H1 (cell line): ENCODE measurements at regions not wholly inside any gene's neighbourhood (a gene's known extent, or its start where the extent isn't known, plus 50 kb on each side); places are given as distances from the start of the nearest gene placed in this dataset.
A peak's percentile ranks its signal among the peaks of the same experiment; 100 is the strongest.

Experiments
- CTCF ChIA-PET: fragments of 300-600 bp; sonication (Branson Sonifier 250); formaldehyde crosslinking; loops from one replicate; lab custom pipeline; 2021; ENCODE audit not compliant: partially characterized antibody; lab: Charles Lee
- POLR2A ChIA-PET: fragments of 300-600 bp; sonication (Branson Sonifier 250); formaldehyde crosslinking; loops from one replicate; lab custom pipeline; 2021; ENCODE audit warnings: inconsistent platforms; ENCODE audit not compliant: partially characterized antibody; lab: Charles Lee
- DNase-seq, 2 experiments: peaks; one replicate each; pipeline versions ENCODE4 v3.0.0 to v3.0.0-alpha.2; 2010 to 2022; ENCODE audit warnings: low spot score in 2 of 2, low read depth in 1 of 2, mixed read lengths in 1 of 2
- FAIRE-seq: peaks from 2 replicates; lab custom pipeline; 2011; peaks lifted over from hg19 to GRCh38; lab: Jason Lieb, UNC
- H2AFZ ChIP-seq: 2 replicates; pipeline ENCODE4 v1.8.1; 2012; ENCODE audit warnings: low read length, inconsistent platforms
- H2AK5ac ChIP-seq: 2 replicates; pipeline ENCODE4 v1.6.1; 2013; ENCODE audit warnings: low read depth, low read length
- H2BK120ac ChIP-seq: replicated peaks from 2 replicates; pipeline ENCODE3; 2013; ENCODE audit warnings: low read depth, low read length, inconsistent platforms
- H2BK12ac ChIP-seq: 2 replicates; pipeline ENCODE4 v1.6.1; 2013; ENCODE audit warnings: low read depth, low read length
- H2BK15ac ChIP-seq: 2 replicates; pipeline ENCODE4 v1.6.1; 2013; ENCODE audit warnings: low read length
- H2BK20ac ChIP-seq: 2 replicates; pipeline ENCODE4 v1.6.1; 2013; ENCODE audit warnings: low read length
- H2BK5ac ChIP-seq: 2 replicates; pipeline ENCODE4 v1.6.1; 2013; ENCODE audit warnings: low read depth, low read length
- H3K14ac ChIP-seq: 2 replicates; pipeline ENCODE4 v1.6.1; 2013; ENCODE audit warnings: inconsistent platforms; ENCODE audit not compliant: insufficient read length
- H3K18ac ChIP-seq: 2 replicates; pipeline ENCODE4 v1.6.1; 2013; ENCODE audit warnings: low read length; ENCODE audit errors: extremely low read depth
- H3K23ac ChIP-seq: 2 replicates; pipeline ENCODE4 v1.6.1; 2013; ENCODE audit warnings: inconsistent platforms; ENCODE audit not compliant: insufficient read length
- H3K23me2 ChIP-seq: 2 replicates; pipeline ENCODE4 v1.6.1; 2013; ENCODE audit warnings: low read depth, low read length
- H3K27ac ChIP-seq: 2 replicates; pipeline ENCODE4 v1.6.1; 2011; ENCODE audit warnings: low read depth, low read length, inconsistent platforms
- H3K27me3 ChIP-seq, 4 experiments: replicated peaks in 1 of 4; 1 replicate in 1 of 4; 2 replicates in 3 of 4; pipeline versions ENCODE4 v1.6.1 to v1.8.1; 2011 to 2013; ENCODE audit warnings: low read length in 3 of 4, mild to moderate bottlenecking in 3 of 4, inconsistent platforms in 2 of 4, mixed read lengths in 2 of 4, moderate library complexity in 1 of 4; ENCODE audit not compliant: control insufficient read depth in 3 of 4, insufficient read depth in 3 of 4; ENCODE audit errors: extremely low read depth in 1 of 4
- H3K36me3 ChIP-seq, 4 experiments: 2 replicates each; pipeline versions ENCODE4 v1.6.1 to v1.8.1; 2011 to 2013; ENCODE audit warnings: mild to moderate bottlenecking in 4 of 4, low read length in 3 of 4, moderate library complexity in 2 of 4, control low read depth in 1 of 4, inconsistent platforms in 1 of 4; ENCODE audit not compliant: insufficient read depth in 4 of 4, control insufficient read depth in 2 of 4
- H3K4ac ChIP-seq: replicated peaks from 2 replicates; pipeline ENCODE3; 2013; ENCODE audit warnings: low read length, low read depth, mixed read lengths, inconsistent platforms; ENCODE audit not compliant: insufficient read length
- H3K4me1 ChIP-seq, 4 experiments: replicated peaks in 1 of 4; 1 replicate in 1 of 4; 2 replicates in 3 of 4; pipeline versions ENCODE4 v1.6.1 to v1.8.1; 2011 to 2013; ENCODE audit warnings: low read length in 3 of 4, inconsistent platforms in 2 of 4, mixed read lengths in 1 of 4; ENCODE audit not compliant: insufficient read depth in 4 of 4, control insufficient read depth in 3 of 4
- H3K4me2 ChIP-seq, 2 experiments: 2 replicates each; pipeline versions ENCODE4 v1.6.1 to v1.8.1; 2011 to 2013; ENCODE audit warnings: low read depth in 2 of 2, low read length in 2 of 2, control low read depth in 1 of 2, inconsistent platforms in 1 of 2, mild to moderate bottlenecking in 1 of 2; ENCODE audit not compliant: insufficient read depth in 1 of 2
- H3K4me3 ChIP-seq, 4 experiments: fragments of 200-600, 300-600 bp in 1 of 4; sonication (generic), shearing (Covaris generic), sonication (Bioruptor Twin) in 1 of 4; 2 replicates each; pipeline versions ENCODE4 v1.5.1 to v1.8.1; 2011 to 2016; ENCODE audit warnings: low read length in 4 of 4, low read depth in 3 of 4, control low read depth in 2 of 4, inconsistent platforms in 2 of 4, mild to moderate bottlenecking in 2 of 4, mixed read lengths in 1 of 4, moderate library complexity in 1 of 4; ENCODE audit not compliant: insufficient read depth in 2 of 4; ENCODE audit errors: extremely low read depth in 1 of 4
- H3K56ac ChIP-seq: replicated peaks from 2 replicates; pipeline ENCODE3; 2013; ENCODE audit warnings: low read depth, mild to moderate bottlenecking, mixed read lengths, low read length, inconsistent platforms; ENCODE audit not compliant: insufficient read length
- H3K79me1 ChIP-seq: 2 replicates; pipeline ENCODE4 v1.6.1; 2013; ENCODE audit warnings: low read depth, low read length, control low read depth
- H3K79me2 ChIP-seq, 2 experiments: 2 replicates each; pipeline versions ENCODE4 v1.6.1 to v1.8.1; 2012 to 2013; ENCODE audit warnings: low read length in 2 of 2, mild to moderate bottlenecking in 2 of 2, inconsistent platforms in 1 of 2; ENCODE audit not compliant: insufficient read depth in 2 of 2, control insufficient read depth in 1 of 2
- H3K9ac ChIP-seq, 4 experiments: replicated peaks in 1 of 4; 1 replicate in 1 of 4; 2 replicates in 3 of 4; pipeline versions ENCODE4 v1.6.1 to v1.8.1; 2011 to 2013; ENCODE audit warnings: low read depth in 3 of 4, low read length in 3 of 4, control low read depth in 2 of 4, mild to moderate bottlenecking in 2 of 4, moderate library complexity in 2 of 4, inconsistent platforms in 1 of 4; ENCODE audit errors: extremely low read depth in 1 of 4
- H3K9me3 ChIP-seq, 2 experiments: 2 replicates each; pipeline versions ENCODE4 v1.6.1 to v1.8.1; 2012 to 2013; ENCODE audit warnings: mild to moderate bottlenecking in 2 of 2, moderate library complexity in 2 of 2, control low read depth in 1 of 2, inconsistent platforms in 1 of 2, low read depth in 1 of 2, low read length in 1 of 2, mixed read lengths in 1 of 2; ENCODE audit not compliant: insufficient read depth in 2 of 2
- H4K20me1 ChIP-seq, 2 experiments: replicated peaks in 1 of 2; 2 replicates each; pipeline versions ENCODE3 to v1.8.1; 2011 to 2013; ENCODE audit warnings: inconsistent platforms in 2 of 2, low read length in 2 of 2, mild to moderate bottlenecking in 1 of 2; ENCODE audit not compliant: insufficient read depth in 2 of 2, control insufficient read depth in 1 of 2
- H4K5ac ChIP-seq: 2 replicates; pipeline ENCODE4 v1.6.1; 2013; ENCODE audit warnings: low read length, low read depth, mixed read lengths, inconsistent platforms; ENCODE audit not compliant: insufficient read length
- H4K8ac ChIP-seq: 2 replicates; pipeline ENCODE4 v1.8.0; 2013; ENCODE audit warnings: mild to moderate bottlenecking, moderate library complexity, low read length, inconsistent platforms; ENCODE audit not compliant: insufficient read depth; ENCODE audit errors: extremely low read depth
- H4K91ac ChIP-seq: replicated peaks from 2 replicates; pipeline ENCODE3; 2013; ENCODE audit warnings: low read length, mixed read lengths, inconsistent platforms; ENCODE audit not compliant: insufficient read length
- ASH2L ChIP-seq: fragments of 200-600, 300-600 bp; sonication (generic); IDR thresholded peaks from one replicate; pipeline ENCODE4 v1.7.1; 2017; ENCODE audit warnings: low read length
- BCL11A ChIP-seq, 2 experiments: IDR thresholded peaks; one replicate each; pipeline ENCODE4 v1.6.1; 2011; ENCODE audit warnings: low read depth in 2 of 2, low read length in 2 of 2, mild to moderate bottlenecking in 2 of 2
- CEBPB ChIP-seq: IDR thresholded peaks from 2 replicates; pipeline ENCODE4 v1.6.1; 2012; ENCODE audit warnings: low read depth, low read length
- EGR1 ChIP-seq: IDR thresholded peaks from 2 replicates; pipeline ENCODE4 v1.6.1; 2011; ENCODE audit warnings: low read depth, low read length, borderline replicate concordance
- EP300 ChIP-seq, 2 experiments: IDR thresholded peaks; 1 replicate in 1 of 2; 2 replicates in 1 of 2; pipeline ENCODE4 v1.6.1; 2011 to 2012; ENCODE audit warnings: low read depth in 2 of 2, low read length in 2 of 2, mild to moderate bottlenecking in 2 of 2, borderline replicate concordance in 1 of 2, inconsistent platforms in 1 of 2, moderate library complexity in 1 of 2
- EZH2 ChIP-seq: fragments of 200-600 bp; sonication (generic); IDR thresholded peaks from 2 replicates; pipeline ENCODE4 v1.7.1; 2012; ENCODE audit warnings: low read depth, mild to moderate bottlenecking, moderate library complexity, low read length, inconsistent platforms; ENCODE audit not compliant: severe bottlenecking
- HDAC6 ChIP-seq: IDR thresholded peaks from one replicate; pipeline ENCODE4 v1.7.1; 2012; ENCODE audit warnings: low read depth, mild to moderate bottlenecking, inconsistent platforms, low read length, moderate library complexity
- PHF8 ChIP-seq: fragments of 200-600 bp; sonication (generic); conservative IDR thresholded peaks from 2 replicates; pipeline ENCODE4 v1.7.1; 2012; ENCODE audit warnings: low read depth, mild to moderate bottlenecking, inconsistent platforms, low read length, moderate library complexity
- POLR2AphosphoS5 ChIP-seq: IDR thresholded peaks from 2 replicates; pipeline ENCODE4 v1.6.1; 2011; ENCODE audit warnings: low read depth, low read length
- POU5F1 ChIP-seq: IDR thresholded peaks from 2 replicates; pipeline ENCODE4 v1.6.1; 2011; ENCODE audit warnings: low read depth, mild to moderate bottlenecking, low read length, moderate library complexity
- SAP30 ChIP-seq: fragments of 300-600 bp; sonication (generic); IDR thresholded peaks from 2 replicates; pipeline ENCODE4 v1.7.1; 2012; ENCODE audit warnings: low read length, moderate library complexity, mild to moderate bottlenecking, inconsistent platforms; ENCODE audit not compliant: insufficient read depth, insufficient replicate concordance
- SIRT6 ChIP-seq: IDR thresholded peaks from one replicate; pipeline ENCODE4 v1.7.1; 2012; ENCODE audit warnings: low read length, inconsistent platforms
- SIX5 ChIP-seq: IDR thresholded peaks from 2 replicates; pipeline ENCODE4 v1.6.1; 2011; ENCODE audit warnings: mild to moderate bottlenecking, low read depth, low read length
- SP1 ChIP-seq: IDR thresholded peaks from 2 replicates; pipeline ENCODE4 v1.6.1; 2011; ENCODE audit warnings: low read depth, low read length
- TAF1 ChIP-seq: IDR thresholded peaks from 2 replicates; pipeline ENCODE4 v1.6.1; 2011; ENCODE audit warnings: mild to moderate bottlenecking, low read depth, low read length
- TEAD4 ChIP-seq: IDR thresholded peaks from 2 replicates; pipeline ENCODE4 v1.6.1; 2012; ENCODE audit warnings: low read depth, low read length, inconsistent platforms, mixed read lengths
- WGBS, 2 experiments: shearing (Covaris generic) in 1 of 2; methylation state at CpG; one replicate each; pipeline versions ENCODE4 v1.1.6 to v1.1.7; 2013 to 2015; ENCODE audit warnings: low lambda C conversion rate in 2 of 2, mixed read lengths in 2 of 2, inconsistent platforms in 1 of 2, low coverage in 1 of 2, missing lambda C conversion rate in 1 of 2; ENCODE audit not compliant: insufficient replicate concordance in 2 of 2, insufficient coverage in 1 of 2, insufficient read length in 1 of 2; ENCODE audit errors: extremely low coverage in 1 of 2, missing lambda C conversion rate in 1 of 2; 5-methylcytosine and 5-hydroxymethylcytosine counted together

DNA sequence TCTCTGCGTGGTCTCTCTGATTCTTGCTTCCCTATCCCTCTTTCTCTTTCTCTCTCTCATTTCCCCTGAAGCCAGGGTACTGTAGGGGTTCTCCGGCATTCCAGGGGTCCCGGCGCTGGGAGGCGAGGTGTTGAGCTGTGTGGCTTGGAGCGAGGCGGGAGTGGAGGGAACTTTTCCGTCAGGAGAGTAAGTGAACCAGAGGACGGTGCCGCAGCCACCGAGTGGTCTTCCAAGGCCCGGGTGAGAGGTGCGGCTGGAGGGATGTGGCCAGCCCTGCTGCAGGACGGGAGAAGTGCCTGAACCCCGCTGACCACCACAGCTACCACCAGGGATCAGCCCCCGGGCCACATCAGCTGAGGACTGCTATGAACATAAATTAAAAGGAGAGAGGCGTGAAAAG is 68.2 kb upstream of the FAM181A start:
- DNase-seq = no peak
- H3K4me3 ChIP-seq = no peak overlapping the region
- FAIRE-seq = no peak
- no peak overlapping the region for H2AFZ ChIP-seq
- no peak overlapping the region for H3K4me2 ChIP-seq
- no peak overlapping the region for H3K14ac ChIP-seq
- no peaks in the 10 kb centered on the region; a peak in 1 of 4 replicates for H3K79me2 ChIP-seq
- no peaks in the 10 kb centered on the region for H3K36me3 ChIP-seq
- H3K4me1 ChIP-seq = no peaks in the 10 kb centered on the region
- H3K9me3 ChIP-seq = no peaks in the 10 kb centered on the region
- H3K79me1 ChIP-seq = no peaks in the 10 kb centered on the region
- no peak overlapping the region for H2BK15ac ChIP-seq
- no peak overlapping the region for H2BK12ac ChIP-seq
- H3K18ac ChIP-seq = no peak overlapping the region
- H4K8ac ChIP-seq = peak overlapping the region; percentile 26; the same call in 1 of the 2 replicates
- H3K56ac ChIP-seq = no peak overlapping the region
- ChIA-PET POLR2A (no interaction called here), CTCF (interaction anchor here (1.2 to 2.7 kb wide), 2 partner anchors 31 to 83 kb away, joined by 3 to 7 read pairs; no protein-coding TSS in a partner anchor)
- WGBS, 2 experiments = 86% methylated on average over 14 of the region's 17 CpGs; no CpG with 5 or more reads in 1 of the 2 experiments
- H4K5ac ChIP-seq = no peak overlapping the region
- no peaks in the 10 kb centered on the region; the same call in 1 of the 2 replicates for H3K23me2 ChIP-seq
- H3K27me3 ChIP-seq = peaks cover 0 to 2% (median 0%) of the 10 kb centered on the region in 4 experiments; a peak in 1 of 7 replicates
- no peak overlapping the region for H3K4ac ChIP-seq
- no peak overlapping the region for H2AK5ac ChIP-seq
- H4K91ac ChIP-seq = no peak overlapping the region
- H3K9ac ChIP-seq = no peak overlapping the region
- no peak overlapping the region for H3K27ac ChIP-seq
- H2BK120ac ChIP-seq = no peak overlapping the region
- H2BK5ac ChIP-seq = no peak overlapping the region
- H4K20me1 ChIP-seq = no peaks in the 10 kb centered on the region
- no peak overlapping the region for H3K23ac ChIP-seq
- no peak overlapping the region for H2BK20ac ChIP-seq
- no peak for TF ChIP-seq EGR1
- TF ChIP-seq SIX5 = no peak
- TF ChIP-seq EZH2 = no peak
- TF ChIP-seq SP1 = no peak
- no peak for TF ChIP-seq HDAC6
- no peak for TF ChIP-seq ASH2L
- no peak for TF ChIP-seq POLR2AphosphoS5
- no peak for TF ChIP-seq EP300 (IDR thresholded peaks at IDR 0.05; ENCODE audit: borderline replicate concordance in 1 of 2, low read depth in 2 of 2, low read length in 2 of 2)
- TF ChIP-seq SIRT6 = no peak
- no peak for TF ChIP-seq POU5F1
- no peak for TF ChIP-seq PHF8
- no peak for TF ChIP-seq CEBPB
- TF ChIP-seq TAF1 = no peak
- no peak for TF ChIP-seq TEAD4
- no peak for TF ChIP-seq BCL11A (IDR thresholded peaks at IDR 0.05; ENCODE audit: low read depth in 2 of 2, low read length in 2 of 2)
- TF ChIP-seq SAP30 = no peak
